Dedifferentiated amniotic fluid mesenchymal stem cell (primary cell): ENCODE measurements at regions not wholly inside any gene's neighbourhood (a gene's known extent, or its start where the extent isn't known, plus 50 kb on each side); places are given as distances from the start of the nearest gene placed in this dataset.
"Not testable (repeated sequence)": the region's sequence is repeated elsewhere in the genome, so short reads cannot be mapped to it uniquely, and the experiment has no call there.

Experiments used
- DNase-seq: peaks from one replicate; pipeline ENCODE4 v3.0.0-alpha.2; 2016; ENCODE audit errors: extremely low spot score

GRCh38 chr13:93017493-93018112 lies 209.0 kb upstream of the GPC6 start:
- no peak for DNase-seq

- no peak for DNase-seq
These were observed 202.7 kb upstream of the GPC6 start for GRCh38 chr13:93023929-93024328.

GRCh38 chr13:93025984-93026383 lies 200.6 kb upstream of the GPC6 start:
- no peak for DNase-seq

GRCh38 chr13:93029536-93029935 lies 197.1 kb upstream of the GPC6 start:
- peak; percentile 42 for DNase-seq

GRCh38 chr13:93036380-93036779 lies 190.2 kb upstream of the GPC6 start:
- DNase-seq: no peak

GRCh38 chr13:93037780-93038179 lies 188.8 kb upstream of the GPC6 start:
- DNase-seq: no peak

GRCh38 chr13:93038187-93038586 lies 188.4 kb upstream of the GPC6 start:
- DNase-seq: no peak

- DNase-seq: no peak
These were observed 187.5 kb upstream of the GPC6 start for GRCh38 chr13:93039131-93039530.

- not testable (repeated sequence) for DNase-seq
These were observed 185.0 kb upstream of the GPC6 start for GRCh38 chr13:93041566-93041965.

- no peak for DNase-seq
These were observed 180.8 kb upstream of the GPC6 start for GRCh38 chr13:93045836-93046235.

GRCh38 chr13:93055233-93055632 lies 171.4 kb upstream of the GPC6 start:
- DNase-seq: no peak

GRCh38 chr13:93058301-93058700 lies 168.3 kb upstream of the GPC6 start:
- DNase-seq: no peak

GRCh38 chr13:93060144-93060543 lies 166.5 kb upstream of the GPC6 start:
- no peak for DNase-seq

GRCh38 chr13:93066187-93066586 lies 160.4 kb upstream of the GPC6 start:
- peak; percentile 30 for DNase-seq

- peak; percentile 23 for DNase-seq
These were observed 147.3 kb upstream of the GPC6 start for GRCh38 chr13:93079294-93079693.

GRCh38 chr13:93080166-93080565 lies 146.4 kb upstream of the GPC6 start:
- DNase-seq: no peak

- DNase-seq: no peak
These were observed 146.0 kb upstream of the GPC6 start for GRCh38 chr13:93080587-93080986.

GRCh38 chr13:93086329-93086728 lies 140.3 kb upstream of the GPC6 start:
- DNase-seq: no peak

- DNase-seq: no peak
These were observed 127.6 kb upstream of the GPC6 start for GRCh38 chr13:93098972-93099371.

- DNase-seq: no peak
These were observed 125.3 kb upstream of the GPC6 start for GRCh38 chr13:93101226-93101734.

- no peak for DNase-seq
These were observed 122.3 kb upstream of the GPC6 start for GRCh38 chr13:93104270-93104669.

- no peak for DNase-seq
These were observed 118.5 kb upstream of the GPC6 start for GRCh38 chr13:93108111-93108601.

- DNase-seq: no peak
These were observed 109.8 kb upstream of the GPC6 start for GRCh38 chr13:93116809-93117208.

- DNase-seq: no peak
These were observed 108.5 kb upstream of the GPC6 start for GRCh38 chr13:93118081-93118615.
